Heart right ventricle (tissue), 16 donors: ENCODE measurements at regions not wholly inside any gene's neighbourhood (a gene's known extent, or its start where the extent isn't known, plus 50 kb on each side); places are given as distances from the start of the nearest gene placed in this dataset.

Source experiments
- ATAC-seq, 8 donors: fragments of 200-7000 bp; cut with Tn5 transposase; one replicate each; pipeline ENCODE4 v1.9.1; 2020; ENCODE audit warnings: mild to moderate bottlenecking in 8 of 8, moderate library complexity in 8 of 8, moderate number of reproducible peaks in 1 of 8
- DNase-seq, 2 donors: peaks; one replicate each; pipeline ENCODE4 v3.0.0-alpha.2; 2020
- H3K27ac ChIP-seq, 10 donors: fragments of 200-600 bp; sonication (generic) in 2 of 10; one replicate each; pipeline versions ENCODE4 v1.5.0 to v1.8.0; 2020 to 2022; ENCODE audit warnings: mild to moderate bottlenecking in 3 of 10
- H3K27me3 ChIP-seq, 7 donors: fragments of 200-600 bp; one replicate each; pipeline ENCODE4 v1.8.0; 2021 to 2022; ENCODE audit warnings: mild to moderate bottlenecking in 2 of 7
- H3K36me3 ChIP-seq, 9 donors: fragments of 200-600 bp; sonication (generic) in 1 of 9; one replicate each; pipeline versions ENCODE4 v1.5.0 to v1.8.0; 2020 to 2022; ENCODE audit warnings: mild to moderate bottlenecking in 2 of 9
- H3K4me1 ChIP-seq, 9 donors: fragments of 200-600 bp; sonication (generic) in 1 of 9; one replicate each; pipeline versions ENCODE4 v1.5.0 to v1.8.0; 2020 to 2022; ENCODE audit warnings: mild to moderate bottlenecking in 4 of 9
- H3K4me3 ChIP-seq, 10 donors: fragments of 200-600 bp; sonication (generic) in 2 of 10; one replicate each; pipeline versions ENCODE4 v1.5.0 to v1.8.0; 2020 to 2022; ENCODE audit warnings: mild to moderate bottlenecking in 7 of 10, moderate library complexity in 2 of 10
- H3K9me3 ChIP-seq, 11 donors: fragments of 200-600 bp in 10 of 11; sonication (generic) in 2 of 11; one replicate each; pipeline versions ENCODE4 v1.5.0 to v1.8.0; 2013 to 2022; ENCODE audit warnings: mild to moderate bottlenecking in 2 of 11, control low read depth in 1 of 11, moderate library complexity in 1 of 11
- CTCF ChIP-seq, 9 donors: fragments of 200-600 bp; sonication (generic) in 2 of 9; IDR thresholded peaks; one replicate each; pipeline versions ENCODE4 v1.5.0 to v1.8.0; 2021 to 2022; ENCODE audit warnings: antibody characterized with exemption in 9 of 9, mild to moderate bottlenecking in 5 of 9, moderate library complexity in 1 of 9
- WGBS, 2 donors: extraction: QIAGEN DNeasy Blood & Tissue Kit; methylation state at CpG; one replicate each; pipeline ENCODE4 v1.1.7; 2013; ENCODE audit warnings: inconsistent platforms in 1 of 2; 5-methylcytosine and 5-hydroxymethylcytosine counted together
- intact Hi-C, 10 donors: fragments of 100-400 bp; cut with DNase I; formaldehyde crosslinking; loops; one replicate each; pipeline versions ENCODE4 v1.11.1 to v1.14.2; 2022
- donor health status: Arrhythmogenic right ventricular cardiomyopathy.
- donor health status: ischemic (EF 13 %, LVEDD 7.1; RV severe dilation, severe dysfunction).
- donor health status: healthy with polysubstance abuse.
- donor health status: DM: no; HTN: yes; CAD: no.
- donor health status: DM: no; HTN: no; CAD: no.
- donor health status: ischemic (EF 25% LVEDD 6.9; RV normal size, moderate dysfunction).
- donor health status: ischemic (EF 25% LVEDD 5.7; RV mildly dilated, moderate dysfunction).
- donor health status: healthy.
- donor health status: DM: yes; HTN: yes; CAD: no.
- donor health status: Ischemic cardiomyopathy.
- donor health status: ischemic (EF 35%, LVEDD 5.7; RV mildly dilated, moderate dysfunction).
- donor health status: nonischemic (EF 11% LVEDD 7.7; RV severe dilation, severe dysfunction).
- donor health status: DM: yes; HTN: yes; CAD: no.
- donor health status: PGD.
- donor health status: ischemic (EF 29% LVEDD 5.4; RV normal size, mild dysfunction).
- donor health status: nonischemic (EF 23%, LVEDD 6.1; RV moderate dilation, normal function).

GRCh38 chr16:79434092-79434491, 166.4 kb downstream of the MAF start:
- intact Hi-C loops: loop anchor here in 2 of 10 donors (10.0 kb wide), 2 partner anchors 151 to 161 kb away; no protein-coding TSS in a partner anchor

GRCh38 chr16:79431923-79432322, 168.6 kb downstream of the MAF start:
- no peaks in the 10 kb centered on the region for H3K9me3 ChIP-seq
- DNase-seq (no peak), ATAC-seq (no peak)
- peaks cover 0 to 4% (median 0%) of the 10 kb centered on the region in 7 donors for H3K27me3 ChIP-seq
- WGBS, 2 donors: 89 to 92% methylated on average over 4 of the region's 4 CpGs
- H3K4me1 ChIP-seq: peaks cover 0 to 17% (median 6%) of the 10 kb centered on the region in 9 donors
- intact Hi-C loops: loop anchor here in 3 of 10 donors (1.0 to 10.0 kb wide), 3 partner anchors 10 to 163 kb away; no protein-coding TSS in a partner anchor
- no peak for TF ChIP-seq CTCF (IDR thresholded peaks at IDR 0.05)
- H3K36me3 ChIP-seq: no peaks in the 10 kb centered on the region
- no peak overlapping the region for H3K4me3 ChIP-seq
- no peak overlapping the region for H3K27ac ChIP-seq

More at GRCh38 chr16:79434092-79434491, 166.4 kb downstream of the MAF start:
- DNase-seq (no peak), ATAC-seq (no peak)
- H3K27me3 ChIP-seq: no peaks in the 10 kb centered on the region
- 96 to 97% methylated on average over 2 of the region's 2 CpGs for WGBS, 2 donors
- H3K4me3 ChIP-seq: no peak overlapping the region
- peaks cover 3 to 34% (median 21%) of the 10 kb centered on the region in 9 donors for H3K4me1 ChIP-seq
- no peaks in the 10 kb centered on the region for H3K36me3 ChIP-seq
- H3K9me3 ChIP-seq: no peaks in the 10 kb centered on the region
- TF ChIP-seq CTCF (IDR thresholded peaks at IDR 0.05): no peak
- H3K27ac ChIP-seq: no peak overlapping the region

- Histone ChIP-seq H3K27ac (no peak overlapping the region), H3K4me1 (peaks cover 0 to 17% (median 6%) of the 10 kb centered on the region in 9 donors), H3K36me3 (no peaks in the 10 kb centered on the region), H3K4me3 (no peak overlapping the region), H3K9me3 (no peaks in the 10 kb centered on the region), H3K27me3 (peaks cover 0 to 4% (median 0%) of the 10 kb centered on the region in 7 donors)
- TF ChIP-seq CTCF (IDR thresholded peaks at IDR 0.05): no peak
- intact Hi-C loops: loop anchor here in 2 of 10 donors (10.0 kb wide), 2 partner anchors 155 to 165 kb away; no protein-coding TSS in a partner anchor
- ATAC-seq (peak in 6 of 8 donors; percentile 14 to 52 (median 26)), DNase-seq (no peak)
- 24 to 38% methylated on average over 12 of the region's 12 CpGs for WGBS, 2 donors
Observed at GRCh38 chr16:79430191-79430678, 170.3 kb downstream of the MAF start.

GRCh38 chr16:79429381-79430190, 171.0 kb downstream of the MAF start:
- H3K4me1 ChIP-seq: peaks cover 0 to 17% (median 6%) of the 10 kb centered on the region in 9 donors
- H3K27ac ChIP-seq: no peak overlapping the region
- 61 to 65% methylated on average over 16 of the region's 16 CpGs for WGBS, 2 donors
- TF ChIP-seq CTCF (IDR thresholded peaks at IDR 0.05): no peak
- no peak for DNase-seq
- peak in 6 of 8 donors; percentile 27 to 55 (median 46) for ATAC-seq
- no peak overlapping the region for H3K4me3 ChIP-seq
- H3K27me3 ChIP-seq: peaks cover 0 to 4% (median 0%) of the 10 kb centered on the region in 7 donors
- no peaks in the 10 kb centered on the region for H3K9me3 ChIP-seq
- no peaks in the 10 kb centered on the region for H3K36me3 ChIP-seq
- intact Hi-C loops: loop anchor here in 2 of 10 donors (10.0 kb wide), 2 partner anchors 155 to 165 kb away; no protein-coding TSS in a partner anchor
